Medulla oblongata (tissue), 1 donor: ENCODE measurements at regions not wholly inside any gene's neighbourhood (a gene's known extent, or its start where the extent isn't known, plus 50 kb on each side); places are given as distances from the start of the nearest gene placed in this dataset.
A peak's percentile ranks its signal among the peaks of the same experiment; 100 is the strongest.

ENCODE experiments used
- DNase-seq: peaks from one replicate; pipeline ENCODE4 v3.0.0-alpha.2; 2015; ENCODE audit errors: extremely low spot score

- no peak for DNase-seq
Observed at GRCh38 chr22:48701296-48702030, 1126.2 kb downstream of the BRD1 start.

- peak; percentile 60 for DNase-seq
Observed at GRCh38 chr22:48700566-48701295, 1126.9 kb downstream of the BRD1 start.

- no peak for DNase-seq
Observed at GRCh38 chr22:48700180-48700565, 1127.5 kb downstream of the BRD1 start.

GRCh38 chr22:48699511-48699910 is 1128.2 kb downstream of the BRD1 start:
- DNase-seq: no peak

- DNase-seq: no peak
Observed at GRCh38 chr22:48698618-48699017, 1129.1 kb downstream of the BRD1 start.

GRCh38 chr22:48697694-48698276 is 1129.9 kb downstream of the BRD1 start:
- DNase-seq: no peak

GRCh38 chr22:48697223-48697622 is 1130.5 kb downstream of the BRD1 start:
- DNase-seq: no peak

- no peak for DNase-seq
Observed at GRCh38 chr22:48696371-48696770, 1131.3 kb downstream of the BRD1 start.

GRCh38 chr22:48695731-48696305 is 1131.9 kb downstream of the BRD1 start:
- no peak for DNase-seq

- DNase-seq: no peak
Observed at GRCh38 chr22:48695251-48695650, 1132.4 kb downstream of the BRD1 start.

GRCh38 chr22:48694296-48694883 is 1133.3 kb downstream of the BRD1 start:
- DNase-seq: no peak

GRCh38 chr22:48693377-48694135 is 1134.1 kb downstream of the BRD1 start:
- no peak for DNase-seq

GRCh38 chr22:48692734-48693376 is 1134.8 kb downstream of the BRD1 start:
- DNase-seq: no peak

GRCh38 chr22:48691431-48691851 is 1136.2 kb downstream of the BRD1 start:
- DNase-seq: no peak

GRCh38 chr22:48690583-48691317 is 1136.9 kb downstream of the BRD1 start:
- DNase-seq: no peak

GRCh38 chr22:48689206-48689605 is 1138.5 kb downstream of the BRD1 start:
- no peak for DNase-seq

- no peak for DNase-seq
Observed at GRCh38 chr22:48688366-48688765, 1139.3 kb downstream of the BRD1 start.

GRCh38 chr22:48687606-48688005 is 1140.1 kb downstream of the BRD1 start:
- DNase-seq: no peak

- DNase-seq: no peak
Observed at GRCh38 chr22:48686694-48687302, 1140.9 kb downstream of the BRD1 start.

GRCh38 chr22:48685767-48686166 is 1141.9 kb downstream of the BRD1 start:
- DNase-seq: no peak
